GM08714 (cell line): ENCODE measurements at regions not wholly inside any gene's neighbourhood (a gene's known extent, or its start where the extent isn't known, plus 50 kb on each side); places are given as distances from the start of the nearest gene placed in this dataset.
A peak's percentile ranks its signal among the peaks of the same experiment; 100 is the strongest.

Experiments
- H3K4me3 ChIP-seq: fragments of 200-500 bp; sonication (Bioruptor generic); 2 replicates; pipeline ENCODE4 v1.5.1; 2014; ENCODE audit warnings: mild to moderate bottlenecking, low read length, inconsistent platforms
- ZNF274 ChIP-seq: IDR thresholded peaks from 2 replicates; pipeline ENCODE4 v1.6.1; 2012; ENCODE audit warnings: mild to moderate bottlenecking, low read depth, low read length

DNA sequence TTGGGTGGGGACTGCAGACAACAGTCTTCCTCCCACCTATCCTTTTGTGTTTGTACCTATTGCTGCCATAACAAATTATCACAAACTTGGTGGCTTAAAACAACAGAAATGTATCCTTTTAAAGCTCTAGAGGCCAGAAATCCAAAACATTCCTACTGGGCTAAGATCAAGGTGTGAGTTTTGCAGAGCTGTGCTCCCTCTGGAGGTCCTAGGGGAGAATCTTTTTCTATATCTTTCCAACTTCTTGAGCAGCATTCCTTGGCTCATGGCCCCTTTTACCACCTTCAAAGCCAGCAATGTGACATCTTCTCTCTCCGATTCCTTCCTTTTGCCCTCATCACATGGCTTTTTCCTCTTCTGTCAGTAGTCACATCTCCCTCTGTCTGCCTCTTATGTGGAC is 190.6 kb downstream of the TTC8 start:
- no peak for TF ChIP-seq ZNF274
- no peak overlapping the region for H3K4me3 ChIP-seq

DNA sequence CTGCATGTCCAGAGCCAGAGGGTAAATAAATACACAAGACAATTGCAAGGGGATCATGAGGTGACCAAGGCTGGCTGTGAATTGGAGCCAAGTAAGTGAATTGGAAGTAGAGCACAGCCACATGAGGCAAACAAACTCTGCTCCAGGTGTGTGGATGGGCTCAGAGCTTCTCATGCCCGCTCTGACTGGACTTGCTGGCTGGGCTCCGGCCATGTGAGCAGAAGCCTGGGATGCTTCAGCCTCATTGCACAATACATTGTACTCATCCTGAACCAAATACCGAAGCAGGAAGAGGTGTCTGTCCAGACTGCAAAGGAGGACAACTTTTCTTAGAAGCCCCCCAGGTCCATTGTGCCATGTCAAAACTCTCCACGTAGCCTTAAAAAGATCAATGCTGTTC is 193.0 kb downstream of the TTC8 start:
- no peak for TF ChIP-seq ZNF274
- no peak overlapping the region for H3K4me3 ChIP-seq

DNA sequence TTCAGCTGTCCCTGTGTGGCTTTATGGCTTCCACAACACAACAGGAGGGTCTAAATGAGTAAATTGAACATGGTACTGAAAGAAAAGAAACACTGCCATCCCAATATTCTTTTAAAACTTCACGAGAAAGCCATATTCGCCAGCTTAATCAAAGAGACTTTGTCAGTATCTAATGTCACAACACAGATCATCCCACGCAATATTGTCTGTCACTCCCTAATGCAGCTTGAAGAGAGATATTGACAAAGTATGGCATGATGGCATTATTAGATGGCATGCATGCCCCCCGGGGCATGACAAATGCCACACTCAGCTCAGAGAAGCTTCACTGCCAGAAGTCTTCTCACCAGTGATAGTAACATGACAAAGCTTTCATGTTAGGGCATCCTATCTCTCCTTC is 197.8 kb downstream of the TTC8 start:
- TF ChIP-seq ZNF274, result no peak
- H3K4me3 ChIP-seq, result no peak overlapping the region

DNA sequence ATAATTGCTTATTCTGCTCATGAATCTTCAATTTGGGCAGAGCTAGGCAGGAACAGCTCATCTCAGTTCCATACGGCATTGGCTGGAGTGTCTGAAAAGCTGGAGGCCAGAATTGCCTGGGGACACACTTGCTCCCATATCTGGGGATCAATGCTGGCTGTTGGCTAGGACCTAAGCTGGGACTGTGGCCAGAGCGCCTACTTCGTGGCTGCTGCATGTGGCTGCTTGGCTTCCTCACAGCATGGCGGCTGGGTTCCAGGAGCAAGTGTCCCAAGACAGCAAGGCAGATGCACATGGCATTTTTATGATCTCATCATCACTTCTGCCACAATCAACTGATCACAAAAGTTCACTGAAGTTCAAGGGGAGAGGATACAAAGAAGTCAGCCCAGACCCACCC is 200.2 kb downstream of the TTC8 start:
- no peak for TF ChIP-seq ZNF274
- no peak overlapping the region for H3K4me3 ChIP-seq

DNA sequence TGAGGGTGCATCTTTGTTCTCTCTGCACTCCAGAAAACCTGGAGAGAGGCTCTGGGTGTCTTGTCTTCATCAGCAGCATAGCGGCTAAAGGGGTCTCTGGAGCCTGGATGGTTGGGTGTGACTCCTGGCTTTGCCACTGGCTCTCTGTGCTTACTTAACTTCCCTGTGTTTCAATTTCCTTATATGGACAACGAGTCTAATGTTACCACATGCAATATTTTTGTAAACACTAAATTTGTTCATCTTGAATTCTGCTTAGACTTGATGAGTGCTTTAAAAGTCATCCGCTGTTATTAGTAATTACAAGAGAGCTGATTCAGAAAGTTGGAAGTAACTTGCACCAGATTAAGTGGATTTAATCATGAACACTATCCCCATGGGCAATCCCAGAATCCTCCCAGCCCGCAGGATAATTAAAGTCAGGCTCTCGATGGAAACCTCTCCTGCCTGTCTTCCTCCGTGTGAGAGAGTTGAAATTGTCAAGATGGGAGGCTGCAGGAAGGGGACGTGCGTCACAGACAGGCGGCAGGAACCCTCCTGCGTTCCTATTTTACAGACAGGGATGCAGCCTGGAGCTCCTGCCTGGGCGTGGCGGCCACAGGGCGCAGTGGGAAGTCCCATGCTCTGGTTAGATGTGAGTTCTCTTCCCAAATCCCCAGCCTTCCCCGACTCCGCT is 201.2 kb downstream of the TTC8 start:
- no peak for TF ChIP-seq ZNF274
- no peak overlapping the region for H3K4me3 ChIP-seq

DNA sequence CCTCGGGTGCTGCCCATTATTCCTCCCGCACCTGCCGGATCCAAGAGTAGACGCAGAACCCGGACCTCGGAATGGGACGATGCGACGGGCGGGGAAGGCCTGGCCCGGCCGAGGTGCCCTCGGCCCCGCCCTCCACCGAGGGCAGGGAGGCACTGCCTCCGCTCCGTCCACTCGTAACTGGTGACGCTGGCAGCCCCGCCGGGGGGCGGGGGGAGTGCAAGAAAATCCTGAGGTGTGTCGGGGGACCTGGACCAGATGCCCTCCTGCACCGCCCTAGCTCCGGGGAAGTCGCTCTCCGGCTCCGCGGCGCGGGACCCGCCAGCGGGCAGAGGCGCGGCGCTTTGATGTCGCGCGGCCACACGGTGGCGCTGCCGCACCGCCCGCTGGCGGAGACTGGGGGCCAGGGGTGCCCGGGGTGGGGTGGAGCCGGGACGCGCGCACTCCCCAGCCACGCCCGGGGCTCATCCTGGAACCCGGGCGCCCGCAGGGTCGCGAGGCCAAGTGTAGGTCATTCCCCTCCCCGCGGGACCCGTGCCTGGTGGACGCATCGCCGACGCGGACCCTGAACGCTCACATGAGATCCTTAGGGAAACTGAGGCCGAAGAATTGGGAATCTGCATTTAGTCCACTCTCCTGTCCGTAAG is 202.8 kb downstream of the TTC8 start:
- no peak for TF ChIP-seq ZNF274
- peak overlapping the region; percentile 38; the same call in 1 of the 2 replicates for H3K4me3 ChIP-seq

DNA sequence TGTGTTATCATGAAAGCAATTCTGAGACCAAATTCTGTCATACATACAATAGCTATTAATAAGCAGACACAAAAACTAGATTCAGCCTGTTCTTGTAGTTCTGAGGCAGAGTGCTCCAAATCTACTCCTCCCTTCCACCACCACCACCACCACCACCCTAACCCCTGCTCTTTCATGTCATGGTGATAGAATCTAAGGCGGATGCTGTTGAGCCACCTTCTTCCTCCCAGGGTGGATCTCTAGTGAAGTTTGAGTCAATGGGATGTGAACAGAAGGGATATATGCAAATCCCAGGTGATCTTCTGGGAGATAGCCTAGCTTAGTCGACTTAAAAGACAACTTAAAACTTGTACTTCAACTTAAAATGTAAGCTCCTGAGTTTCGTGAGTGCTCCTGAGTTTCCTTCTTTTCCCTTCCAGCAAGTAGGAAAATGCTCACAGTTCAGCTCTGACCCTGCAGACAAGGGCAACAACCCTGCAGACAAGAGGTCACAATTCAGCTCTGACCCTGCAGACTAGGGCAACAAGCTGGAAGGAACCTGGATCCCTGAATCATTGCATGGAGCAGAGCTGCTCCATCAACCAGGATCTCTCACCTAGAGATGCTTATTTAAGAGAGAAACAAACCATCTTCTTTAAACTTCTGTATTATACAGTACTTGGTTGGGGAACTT is 204.1 kb downstream of the TTC8 start:
- TF ChIP-seq ZNF274, result no peak
- H3K4me3 ChIP-seq, result no peak overlapping the region

DNA sequence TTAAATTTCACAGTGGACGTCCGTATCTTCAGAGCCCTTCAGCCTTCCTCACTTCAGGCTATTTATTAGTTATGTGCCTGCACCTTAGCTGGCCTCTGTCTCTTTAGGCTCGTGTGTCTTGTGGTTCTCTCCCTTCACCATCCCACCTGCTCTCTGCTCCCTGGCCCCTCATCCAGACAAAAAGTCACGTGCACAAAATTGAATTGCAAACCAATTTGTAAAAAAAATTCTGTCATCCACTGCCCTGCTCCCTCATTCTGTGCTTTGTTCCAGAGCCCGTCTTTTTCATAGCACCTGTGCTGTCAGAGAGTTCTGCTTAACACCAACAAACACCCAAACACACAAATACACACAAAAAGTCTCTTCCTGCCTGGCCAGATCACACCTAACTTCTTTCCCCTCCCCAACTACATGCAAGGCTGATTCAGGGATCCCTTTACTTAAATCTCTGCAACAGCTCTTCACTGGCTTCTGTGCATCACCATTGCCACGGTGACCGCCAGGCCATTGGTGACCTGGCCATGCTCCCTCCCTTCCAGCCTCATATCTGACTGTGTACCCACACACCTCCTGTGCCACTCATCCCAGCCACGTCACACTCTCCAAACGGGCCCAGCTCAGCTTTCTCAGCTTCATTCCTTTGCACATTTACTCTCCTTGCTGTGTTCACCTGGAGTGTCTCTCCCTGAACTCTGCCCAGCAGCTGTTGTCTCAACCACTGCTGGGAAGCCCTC is 205.7 kb downstream of the TTC8 start:
- no peak for TF ChIP-seq ZNF274
- no peak overlapping the region for H3K4me3 ChIP-seq

DNA sequence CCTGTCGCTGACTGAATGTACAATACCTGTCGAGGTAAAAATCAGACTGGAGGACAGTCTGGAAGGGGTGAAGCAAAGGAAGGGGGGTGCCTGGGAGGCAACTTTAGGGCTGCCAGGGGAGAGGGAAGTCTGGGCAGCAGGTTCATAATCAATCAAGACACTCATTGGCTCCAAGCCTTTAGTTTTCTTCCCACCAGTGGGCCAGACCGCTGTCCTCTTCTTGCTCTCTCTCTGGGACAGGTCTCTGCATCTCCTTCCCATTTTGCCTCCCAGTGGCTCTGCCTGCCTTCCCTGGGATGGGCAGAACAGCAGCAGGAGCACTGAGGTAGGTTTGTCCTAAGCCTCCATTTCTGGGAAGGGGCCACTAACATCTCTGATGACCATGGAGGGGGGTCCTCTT is 206.5 kb downstream of the TTC8 start:
- TF ChIP-seq ZNF274, result no peak
- no peak overlapping the region for H3K4me3 ChIP-seq

DNA sequence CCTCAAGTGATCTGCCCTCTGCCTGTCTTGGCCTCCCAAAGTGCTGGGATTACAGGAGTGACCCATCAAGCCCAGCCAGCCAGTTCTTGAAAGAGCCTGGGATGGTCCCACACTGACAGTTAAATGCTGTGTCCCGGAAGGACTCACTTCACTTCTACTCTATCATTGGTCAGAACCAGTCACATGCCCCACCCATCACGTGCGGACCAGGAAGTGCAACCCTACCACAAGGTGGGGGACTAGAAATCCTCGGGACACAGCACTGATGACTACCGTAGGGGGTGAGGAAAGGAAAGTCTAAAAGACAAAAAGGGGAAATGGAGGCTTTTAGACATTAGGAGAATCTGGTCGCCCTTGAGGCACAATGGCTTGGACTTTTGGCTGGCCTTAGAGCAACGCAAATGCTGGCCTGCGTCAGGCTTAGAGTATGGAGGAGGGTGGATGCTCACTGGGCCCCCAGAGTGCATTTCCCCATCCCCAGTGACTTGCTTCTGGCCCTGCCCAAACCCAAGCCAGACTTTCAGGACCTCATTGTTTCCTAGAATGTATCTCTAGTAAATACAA is 207.7 kb downstream of the TTC8 start:
- no peak for TF ChIP-seq ZNF274
- H3K4me3 ChIP-seq, result no peak overlapping the region

DNA sequence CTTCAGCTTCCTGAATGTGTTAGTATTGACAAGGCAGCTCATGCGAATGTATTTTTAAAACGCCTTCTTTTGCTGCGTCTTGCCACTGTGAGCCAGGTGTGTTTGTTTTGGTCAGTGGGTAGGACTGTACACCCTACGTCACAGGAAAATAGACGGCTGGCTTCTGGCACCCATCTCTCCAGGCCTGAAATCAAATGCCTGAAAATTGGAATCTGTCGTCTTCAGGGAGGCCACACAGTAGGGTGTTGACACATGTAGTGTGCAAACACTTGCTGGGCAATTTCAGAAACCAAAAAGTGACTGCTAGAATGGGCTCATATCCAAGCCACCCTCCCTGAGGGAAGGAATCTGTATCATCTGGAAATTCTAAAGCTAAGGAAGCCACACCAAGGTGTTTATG is 209.3 kb downstream of the TTC8 start:
- no peak overlapping the region for H3K4me3 ChIP-seq
- TF ChIP-seq ZNF274, result no peak

DNA sequence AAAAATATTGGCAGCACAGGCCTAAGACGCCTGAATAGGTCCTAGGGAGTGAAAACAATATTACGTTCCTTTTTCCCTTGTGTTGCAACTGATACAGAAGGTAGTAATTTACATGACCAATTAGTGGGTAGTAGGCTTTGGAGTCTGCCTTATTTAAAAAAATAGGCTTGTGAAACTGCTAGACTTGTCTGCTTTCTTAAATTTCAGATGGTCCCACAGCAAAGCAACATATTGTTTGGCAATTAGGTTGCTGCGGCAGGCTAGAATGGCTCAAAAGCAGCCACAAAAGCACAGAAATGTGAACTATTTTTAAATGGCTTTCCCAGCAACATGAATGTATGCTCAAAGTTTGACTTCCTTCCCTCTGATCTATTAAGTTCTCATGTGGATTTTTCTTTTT is 211.9 kb downstream of the TTC8 start:
- no peak for TF ChIP-seq ZNF274
- no peak overlapping the region for H3K4me3 ChIP-seq

DNA sequence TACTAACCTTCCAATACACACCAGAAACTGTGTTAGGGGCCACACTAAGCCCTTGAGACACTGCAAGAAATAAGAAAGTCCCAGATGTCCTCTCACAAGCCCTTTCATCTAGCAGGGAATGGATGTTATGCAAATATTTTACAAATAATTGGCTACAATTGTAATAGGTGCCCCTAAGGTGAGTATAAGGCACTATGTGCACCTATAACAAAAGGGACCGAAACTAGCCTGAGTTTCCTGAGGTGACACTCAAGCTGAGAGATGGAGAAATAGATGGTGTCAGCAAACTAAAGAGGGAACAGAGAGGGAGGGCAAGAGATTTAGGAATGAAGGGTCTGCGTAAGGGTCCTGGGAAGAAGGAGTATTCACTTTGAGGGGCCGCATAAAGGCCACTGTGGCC is 212.6 kb downstream of the TTC8 start:
- no peak overlapping the region for H3K4me3 ChIP-seq
- TF ChIP-seq ZNF274, result no peak

DNA sequence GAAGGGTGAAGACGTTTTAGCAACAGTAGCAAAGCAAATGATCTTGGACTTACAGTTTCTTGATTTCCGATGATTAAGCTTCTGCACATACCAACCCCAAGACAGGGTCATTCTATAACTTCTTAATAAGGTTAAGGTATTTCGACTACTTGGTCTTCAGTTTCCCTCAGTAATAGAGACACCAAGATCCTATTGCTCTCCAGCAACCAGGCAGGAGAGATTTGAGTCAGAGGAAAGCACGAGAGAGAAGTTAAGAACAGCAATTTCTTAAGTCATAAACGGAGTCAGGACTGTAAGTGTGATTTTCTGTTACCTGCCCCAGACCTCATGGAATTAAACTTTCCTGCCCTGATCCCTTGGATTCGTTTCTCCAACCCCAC is 215.6 kb downstream of the TTC8 start:
- no peak for TF ChIP-seq ZNF274
- H3K4me3 ChIP-seq, result no peak overlapping the region

DNA sequence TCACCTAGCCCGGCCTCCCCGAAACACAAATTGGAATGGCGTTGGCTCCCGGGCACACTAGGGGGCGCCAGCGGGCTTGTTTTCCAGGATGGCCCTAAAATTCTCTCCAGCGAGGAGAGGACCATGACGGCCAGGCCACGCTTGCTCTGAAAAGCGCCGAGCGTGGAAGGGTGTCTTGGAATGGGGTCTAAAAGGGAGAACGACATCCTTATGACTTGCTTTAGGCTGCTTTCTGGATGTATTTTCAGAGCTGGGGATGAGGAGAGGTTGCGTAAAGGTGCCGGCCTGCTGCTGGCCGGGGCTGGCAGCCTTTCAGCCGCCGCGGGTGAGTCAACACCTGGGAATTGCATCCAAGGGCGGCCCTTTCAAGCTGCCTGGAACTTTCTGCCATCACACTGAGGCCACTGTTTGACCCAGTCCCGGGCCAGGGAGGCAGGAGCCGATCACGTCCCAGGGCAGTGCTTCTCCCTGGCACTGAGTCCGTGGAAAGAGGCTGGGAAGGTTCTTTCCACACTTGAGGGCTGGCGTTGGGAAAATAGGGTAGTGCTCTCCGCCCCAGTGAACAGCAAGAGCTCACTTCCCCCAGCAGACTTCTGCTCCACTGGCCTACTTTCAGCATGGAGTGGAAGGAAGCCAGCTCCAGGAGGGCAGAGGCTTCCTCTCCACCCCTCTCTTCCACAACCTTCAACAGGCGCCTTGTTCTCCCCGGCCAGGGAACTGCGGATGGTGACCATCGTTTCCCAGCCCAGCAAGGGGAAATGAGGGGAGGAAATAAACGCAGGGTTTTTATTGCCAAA is 216.2 kb downstream of the TTC8 start:
- peak overlapping the region; percentile 11; the same call in 1 of the 2 replicates for H3K4me3 ChIP-seq
- no peak for TF ChIP-seq ZNF274
